CD4-positive, alpha-beta T cell (primary cell): ENCODE measurements at regions not wholly inside any gene's neighbourhood (a gene's known extent, or its start where the extent isn't known, plus 50 kb on each side); places are given as distances from the start of the nearest gene placed in this dataset.

ENCODE experiments used
- ATAC-seq: fragments of 200-7000 bp; cut with Tn5 transposase; one replicate; pipeline ENCODE4 v1.10.0; 2022; ENCODE audit warnings: mild to moderate bottlenecking; ENCODE audit not compliant: poor library complexity
- CTCF ChIA-PET: fragments of 350-600 bp; sonication (Branson Sonifier 250); formaldehyde crosslinking; loops from one replicate; lab custom pipeline; 2021; ENCODE audit warnings: antibody characterized with exemption, inconsistent platforms; lab: Charles Lee
- POLR2A ChIA-PET: fragments of 350-600 bp; sonication (Branson Sonifier 250); formaldehyde crosslinking; loops from one replicate; lab custom pipeline; 2021; ENCODE audit warnings: antibody characterized with exemption, inconsistent platforms; lab: Charles Lee
- DNase-seq, 14 experiments: peaks; one replicate each; pipeline ENCODE4 v3.0.0-alpha.2; 2013 to 2020; ENCODE audit warnings: mixed read lengths in 2 of 14
- H3K27ac ChIP-seq, 2 donors: one replicate each; pipeline versions ENCODE4 v1.5.1 to v1.7.0; 2013; ENCODE audit warnings: low read length in 2 of 2, low read depth in 1 of 2, mild to moderate bottlenecking in 1 of 2
- H3K27me3 ChIP-seq, 2 experiments: 1 replicate in 1 of 2; 2 replicates in 1 of 2; pipeline versions ENCODE4 v1.6.1 to v1.7.0; 2013; ENCODE audit warnings: low read length in 2 of 2, control low read depth in 1 of 2, mild to moderate bottlenecking in 1 of 2, moderate library complexity in 1 of 2; ENCODE audit not compliant: insufficient read depth in 2 of 2, control insufficient read depth in 1 of 2
- H3K36me3 ChIP-seq: one replicate; pipeline ENCODE4 v1.6.1; 2013; ENCODE audit warnings: low read length, control low read depth; ENCODE audit not compliant: insufficient read depth
- H3K4me1 ChIP-seq: one replicate; pipeline ENCODE4 v1.6.1; 2013; ENCODE audit warnings: low read length, control low read depth; ENCODE audit not compliant: insufficient read depth
- H3K4me3 ChIP-seq: one replicate; pipeline ENCODE4 v1.5.1; 2013; ENCODE audit warnings: mild to moderate bottlenecking, low read length, moderate library complexity
- H3K9me3 ChIP-seq, 2 experiments: 1 replicate in 1 of 2; 2 replicates in 1 of 2; pipeline versions ENCODE4 v1.6.1 to v1.7.0; 2013; ENCODE audit warnings: low read length in 2 of 2, mild to moderate bottlenecking in 2 of 2, control low read depth in 1 of 2, moderate library complexity in 1 of 2; ENCODE audit not compliant: control insufficient read depth in 1 of 2, insufficient read depth in 1 of 2
- H3K27ac Mint-ChIP-seq: one replicate; pipeline ENCODE4 v1.8.0; 2020; ENCODE audit warnings: mixed read lengths
- H3K27me3 Mint-ChIP-seq: one replicate; pipeline ENCODE4 v1.8.0; 2021; ENCODE audit warnings: mixed read lengths
- H3K36me3 Mint-ChIP-seq: one replicate; pipeline ENCODE4 v1.8.0; 2021; ENCODE audit warnings: low read depth, mixed read lengths
- H3K4me1 Mint-ChIP-seq: one replicate; pipeline ENCODE4 v1.8.0; 2021; ENCODE audit warnings: low read depth, mixed read lengths
- H3K4me3 Mint-ChIP-seq: one replicate; pipeline ENCODE4 v1.8.0; 2020; ENCODE audit warnings: mild to moderate bottlenecking, mixed read lengths
- H3K9me3 Mint-ChIP-seq: one replicate; pipeline ENCODE4 v1.8.0; 2020; ENCODE audit warnings: mixed read lengths
- intact Hi-C, 2 experiments: fragments of 100-400 bp; cut with DNase I in 1 of 2; cut with micrococcal nuclease in 1 of 2; formaldehyde crosslinking; loops; one replicate each; pipeline versions ENCODE4 v1.15.1 to v1.9.0; 2023 to 2025; cut with DNase I, micrococcal nuclease
- TF ChIP-seq, protein P1 (sequence below): fragments of 200-600 bp; IDR thresholded peaks from one replicate; pipeline ENCODE4 v1.8.0; 2022; ENCODE audit warnings: antibody characterized with exemption, mild to moderate bottlenecking

- no peaks in the 10 kb centered on the region for H3K36me3 Mint-ChIP-seq
- ChIA-PET POLR2A (no interaction called here), CTCF (no interaction called here)
- peaks cover 6% of the 10 kb centered on the region for H3K27me3 Mint-ChIP-seq
- ATAC-seq (no peak), DNase-seq (no peak)
- H3K36me3 ChIP-seq = no peaks in the 10 kb centered on the region
- no peak overlapping the region for H3K27ac ChIP-seq
- no peaks in the 10 kb centered on the region for H3K4me1 ChIP-seq
- H3K9me3 Mint-ChIP-seq = peaks cover 7% of the 10 kb centered on the region
- TF ChIP-seq, protein P1, sequence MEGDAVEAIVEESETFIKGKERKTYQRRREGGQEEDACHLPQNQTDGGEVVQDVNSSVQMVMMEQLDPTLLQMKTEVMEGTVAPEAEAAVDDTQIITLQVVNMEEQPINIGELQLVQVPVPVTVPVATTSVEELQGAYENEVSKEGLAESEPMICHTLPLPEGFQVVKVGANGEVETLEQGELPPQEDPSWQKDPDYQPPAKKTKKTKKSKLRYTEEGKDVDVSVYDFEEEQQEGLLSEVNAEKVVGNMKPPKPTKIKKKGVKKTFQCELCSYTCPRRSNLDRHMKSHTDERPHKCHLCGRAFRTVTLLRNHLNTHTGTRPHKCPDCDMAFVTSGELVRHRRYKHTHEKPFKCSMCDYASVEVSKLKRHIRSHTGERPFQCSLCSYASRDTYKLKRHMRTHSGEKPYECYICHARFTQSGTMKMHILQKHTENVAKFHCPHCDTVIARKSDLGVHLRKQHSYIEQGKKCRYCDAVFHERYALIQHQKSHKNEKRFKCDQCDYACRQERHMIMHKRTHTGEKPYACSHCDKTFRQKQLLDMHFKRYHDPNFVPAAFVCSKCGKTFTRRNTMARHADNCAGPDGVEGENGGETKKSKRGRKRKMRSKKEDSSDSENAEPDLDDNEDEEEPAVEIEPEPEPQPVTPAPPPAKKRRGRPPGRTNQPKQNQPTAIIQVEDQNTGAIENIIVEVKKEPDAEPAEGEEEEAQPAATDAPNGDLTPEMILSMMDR = no peak
- no peak overlapping the region for H3K4me3 Mint-ChIP-seq
- H3K4me3 ChIP-seq = no peak overlapping the region
- H3K27ac Mint-ChIP-seq = no peak overlapping the region
- peaks cover 4% of the 10 kb centered on the region for H3K4me1 Mint-ChIP-seq
- H3K27me3 ChIP-seq = no peaks in the 10 kb centered on the region
- intact Hi-C loops = no loop called here
- H3K9me3 ChIP-seq = peaks cover 6% of the 10 kb centered on the region in 2 experiments
Observed at GRCh38 chr1:5235355-5235899, 581.0 kb downstream of the AJAP1 start.

DNA sequence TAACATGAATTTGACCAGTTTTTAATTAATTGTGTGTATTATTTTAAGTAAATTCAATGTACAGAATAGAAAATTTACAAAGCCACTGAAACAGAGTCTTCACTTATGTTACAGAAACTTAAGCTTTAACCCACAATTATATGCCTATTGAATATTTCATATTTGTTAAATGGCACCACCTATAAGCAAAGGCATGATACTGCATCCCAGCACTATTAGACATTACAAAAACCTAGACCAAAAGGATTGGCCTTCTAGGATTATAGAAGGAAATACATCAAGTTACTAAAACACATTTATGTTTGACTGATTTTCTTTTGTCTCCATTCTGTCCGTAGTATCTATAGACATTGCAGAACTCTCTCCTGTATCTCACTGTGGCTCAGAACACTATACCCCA lies 578.1 kb downstream of the AJAP1 start:
- no peak for DNase-seq
- Mint-ChIP-seq H3K36me3 (no peaks in the 10 kb centered on the region), H3K4me3 (no peak overlapping the region), H3K27me3 (peaks cover 12% of the 10 kb centered on the region), H3K9me3 (peaks cover 7% of the 10 kb centered on the region), H3K4me1 (peaks cover 3% of the 10 kb centered on the region), H3K27ac (no peak overlapping the region)
- POLR2A ChIA-PET = no interaction called here
- CTCF ChIA-PET = no interaction called here
- intact Hi-C loops = no loop called here
- Histone ChIP-seq H3K4me3 (no peak overlapping the region), H3K9me3 (peaks cover 0 to 6% of the 10 kb centered on the region in 2 experiments), H3K27ac (no peak overlapping the region), H3K36me3 (no peaks in the 10 kb centered on the region), H3K27me3 (no peaks in the 10 kb centered on the region), H3K4me1 (no peaks in the 10 kb centered on the region)
- no peak for ATAC-seq
- TF ChIP-seq, protein P1 = no peak

GRCh38 chr1:5231541-5232315 lies 577.3 kb downstream of the AJAP1 start:
- Mint-ChIP-seq H3K27ac (no peak overlapping the region), H3K27me3 (peaks cover 12% of the 10 kb centered on the region), H3K4me3 (no peak overlapping the region), H3K4me1 (no peaks in the 10 kb centered on the region), H3K9me3 (peaks cover 7% of the 10 kb centered on the region), H3K36me3 (no peaks in the 10 kb centered on the region)
- H3K27me3 ChIP-seq = no peaks in the 10 kb centered on the region
- H3K36me3 ChIP-seq = no peaks in the 10 kb centered on the region
- ATAC-seq = no peak
- H3K4me1 ChIP-seq = no peaks in the 10 kb centered on the region
- CTCF ChIA-PET = no interaction called here
- intact Hi-C loops = no loop called here
- POLR2A ChIA-PET = interaction anchor here (0.7 kb wide), 1 partner anchor 33 kb away, joined by 4 read pairs; no protein-coding TSS in a partner anchor
- H3K27ac ChIP-seq = no peak overlapping the region
- TF ChIP-seq, protein P1 = no peak
- H3K9me3 ChIP-seq = peaks cover 0 to 6% of the 10 kb centered on the region in 2 experiments
- DNase-seq = no peak
- H3K4me3 ChIP-seq = no peak overlapping the region
